ENCODE measurements at regions not wholly inside any gene's neighbourhood (a gene's known extent, or its start where the extent isn't known, plus 50 kb on each side); places are given as distances from the start of the nearest gene placed in this dataset.

DNA sequence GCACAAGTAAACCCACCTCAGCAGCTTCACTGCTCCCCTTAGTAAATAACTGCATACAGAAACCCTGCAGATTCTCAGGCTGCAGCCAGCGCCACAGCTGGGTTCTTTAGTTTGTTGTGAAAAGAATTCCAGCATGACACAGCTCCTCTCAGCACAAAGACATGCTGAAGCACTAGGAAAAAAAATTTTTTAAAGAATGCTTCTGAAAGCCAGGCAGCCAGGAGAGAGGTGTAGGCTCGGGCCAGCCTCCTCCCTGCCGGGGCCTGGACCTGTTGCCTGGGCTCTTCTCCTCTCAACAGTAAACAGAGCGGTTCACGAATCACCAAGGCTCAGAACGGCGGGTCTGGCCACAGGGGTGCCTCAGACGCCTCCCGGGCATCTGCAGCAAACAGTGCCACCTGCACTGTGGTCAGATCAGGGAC is 95.7 kb upstream of the POU3F3 start:
- TF ChIP-seq, protein P1, sequence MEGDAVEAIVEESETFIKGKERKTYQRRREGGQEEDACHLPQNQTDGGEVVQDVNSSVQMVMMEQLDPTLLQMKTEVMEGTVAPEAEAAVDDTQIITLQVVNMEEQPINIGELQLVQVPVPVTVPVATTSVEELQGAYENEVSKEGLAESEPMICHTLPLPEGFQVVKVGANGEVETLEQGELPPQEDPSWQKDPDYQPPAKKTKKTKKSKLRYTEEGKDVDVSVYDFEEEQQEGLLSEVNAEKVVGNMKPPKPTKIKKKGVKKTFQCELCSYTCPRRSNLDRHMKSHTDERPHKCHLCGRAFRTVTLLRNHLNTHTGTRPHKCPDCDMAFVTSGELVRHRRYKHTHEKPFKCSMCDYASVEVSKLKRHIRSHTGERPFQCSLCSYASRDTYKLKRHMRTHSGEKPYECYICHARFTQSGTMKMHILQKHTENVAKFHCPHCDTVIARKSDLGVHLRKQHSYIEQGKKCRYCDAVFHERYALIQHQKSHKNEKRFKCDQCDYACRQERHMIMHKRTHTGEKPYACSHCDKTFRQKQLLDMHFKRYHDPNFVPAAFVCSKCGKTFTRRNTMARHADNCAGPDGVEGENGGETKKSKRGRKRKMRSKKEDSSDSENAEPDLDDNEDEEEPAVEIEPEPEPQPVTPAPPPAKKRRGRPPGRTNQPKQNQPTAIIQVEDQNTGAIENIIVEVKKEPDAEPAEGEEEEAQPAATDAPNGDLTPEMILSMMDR (conservative IDR thresholded peaks at IDR 0.05; ENCODE audit: low read depth in 2 of 2), result no peak
- TF ChIP-seq EZH2 (IDR thresholded peaks at IDR 0.05; ENCODE audit: low read depth, unreplicated experiment), result no peak
- TF ChIP-seq POLR2AphosphoS5 (IDR thresholded peaks at IDR 0.05; ENCODE audit: low read depth), result no peak
- TF ChIP-seq JUNB (IDR thresholded peaks at IDR 0.05; ENCODE audit: unreplicated experiment), result no peak
- TF ChIP-seq, protein P2, sequence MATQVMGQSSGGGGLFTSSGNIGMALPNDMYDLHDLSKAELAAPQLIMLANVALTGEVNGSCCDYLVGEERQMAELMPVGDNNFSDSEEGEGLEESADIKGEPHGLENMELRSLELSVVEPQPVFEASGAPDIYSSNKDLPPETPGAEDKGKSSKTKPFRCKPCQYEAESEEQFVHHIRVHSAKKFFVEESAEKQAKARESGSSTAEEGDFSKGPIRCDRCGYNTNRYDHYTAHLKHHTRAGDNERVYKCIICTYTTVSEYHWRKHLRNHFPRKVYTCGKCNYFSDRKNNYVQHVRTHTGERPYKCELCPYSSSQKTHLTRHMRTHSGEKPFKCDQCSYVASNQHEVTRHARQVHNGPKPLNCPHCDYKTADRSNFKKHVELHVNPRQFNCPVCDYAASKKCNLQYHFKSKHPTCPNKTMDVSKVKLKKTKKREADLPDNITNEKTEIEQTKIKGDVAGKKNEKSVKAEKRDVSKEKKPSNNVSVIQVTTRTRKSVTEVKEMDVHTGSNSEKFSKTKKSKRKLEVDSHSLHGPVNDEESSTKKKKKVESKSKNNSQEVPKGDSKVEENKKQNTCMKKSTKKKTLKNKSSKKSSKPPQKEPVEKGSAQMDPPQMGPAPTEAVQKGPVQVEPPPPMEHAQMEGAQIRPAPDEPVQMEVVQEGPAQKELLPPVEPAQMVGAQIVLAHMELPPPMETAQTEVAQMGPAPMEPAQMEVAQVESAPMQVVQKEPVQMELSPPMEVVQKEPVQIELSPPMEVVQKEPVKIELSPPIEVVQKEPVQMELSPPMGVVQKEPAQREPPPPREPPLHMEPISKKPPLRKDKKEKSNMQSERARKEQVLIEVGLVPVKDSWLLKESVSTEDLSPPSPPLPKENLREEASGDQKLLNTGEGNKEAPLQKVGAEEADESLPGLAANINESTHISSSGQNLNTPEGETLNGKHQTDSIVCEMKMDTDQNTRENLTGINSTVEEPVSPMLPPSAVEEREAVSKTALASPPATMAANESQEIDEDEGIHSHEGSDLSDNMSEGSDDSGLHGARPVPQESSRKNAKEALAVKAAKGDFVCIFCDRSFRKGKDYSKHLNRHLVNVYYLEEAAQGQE (IDR thresholded peaks at IDR 0.05; ENCODE audit: unreplicated experiment), result no peak
- no peak for TF ChIP-seq EZH2phosphoT487 (IDR thresholded peaks at IDR 0.05; ENCODE audit: unreplicated experiment)
- no peak for TF ChIP-seq ZNF114 (CRISPR knock-in tag; IDR thresholded peaks at IDR 0.05)
- TF ChIP-seq, protein P3, sequence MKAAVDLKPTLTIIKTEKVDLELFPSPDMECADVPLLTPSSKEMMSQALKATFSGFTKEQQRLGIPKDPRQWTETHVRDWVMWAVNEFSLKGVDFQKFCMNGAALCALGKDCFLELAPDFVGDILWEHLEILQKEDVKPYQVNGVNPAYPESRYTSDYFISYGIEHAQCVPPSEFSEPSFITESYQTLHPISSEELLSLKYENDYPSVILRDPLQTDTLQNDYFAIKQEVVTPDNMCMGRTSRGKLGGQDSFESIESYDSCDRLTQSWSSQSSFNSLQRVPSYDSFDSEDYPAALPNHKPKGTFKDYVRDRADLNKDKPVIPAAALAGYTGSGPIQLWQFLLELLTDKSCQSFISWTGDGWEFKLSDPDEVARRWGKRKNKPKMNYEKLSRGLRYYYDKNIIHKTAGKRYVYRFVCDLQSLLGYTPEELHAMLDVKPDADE (IDR thresholded peaks at IDR 0.05), result no peak
- no peak for TF ChIP-seq CREB1 (CRISPR knock-in tag; IDR thresholded peaks at IDR 0.05; ENCODE audit: low read depth)
- TF ChIP-seq STAT1 (IDR thresholded peaks at IDR 0.05; ENCODE audit: unreplicated experiment), result no peak
- TF ChIP-seq, protein P4, sequence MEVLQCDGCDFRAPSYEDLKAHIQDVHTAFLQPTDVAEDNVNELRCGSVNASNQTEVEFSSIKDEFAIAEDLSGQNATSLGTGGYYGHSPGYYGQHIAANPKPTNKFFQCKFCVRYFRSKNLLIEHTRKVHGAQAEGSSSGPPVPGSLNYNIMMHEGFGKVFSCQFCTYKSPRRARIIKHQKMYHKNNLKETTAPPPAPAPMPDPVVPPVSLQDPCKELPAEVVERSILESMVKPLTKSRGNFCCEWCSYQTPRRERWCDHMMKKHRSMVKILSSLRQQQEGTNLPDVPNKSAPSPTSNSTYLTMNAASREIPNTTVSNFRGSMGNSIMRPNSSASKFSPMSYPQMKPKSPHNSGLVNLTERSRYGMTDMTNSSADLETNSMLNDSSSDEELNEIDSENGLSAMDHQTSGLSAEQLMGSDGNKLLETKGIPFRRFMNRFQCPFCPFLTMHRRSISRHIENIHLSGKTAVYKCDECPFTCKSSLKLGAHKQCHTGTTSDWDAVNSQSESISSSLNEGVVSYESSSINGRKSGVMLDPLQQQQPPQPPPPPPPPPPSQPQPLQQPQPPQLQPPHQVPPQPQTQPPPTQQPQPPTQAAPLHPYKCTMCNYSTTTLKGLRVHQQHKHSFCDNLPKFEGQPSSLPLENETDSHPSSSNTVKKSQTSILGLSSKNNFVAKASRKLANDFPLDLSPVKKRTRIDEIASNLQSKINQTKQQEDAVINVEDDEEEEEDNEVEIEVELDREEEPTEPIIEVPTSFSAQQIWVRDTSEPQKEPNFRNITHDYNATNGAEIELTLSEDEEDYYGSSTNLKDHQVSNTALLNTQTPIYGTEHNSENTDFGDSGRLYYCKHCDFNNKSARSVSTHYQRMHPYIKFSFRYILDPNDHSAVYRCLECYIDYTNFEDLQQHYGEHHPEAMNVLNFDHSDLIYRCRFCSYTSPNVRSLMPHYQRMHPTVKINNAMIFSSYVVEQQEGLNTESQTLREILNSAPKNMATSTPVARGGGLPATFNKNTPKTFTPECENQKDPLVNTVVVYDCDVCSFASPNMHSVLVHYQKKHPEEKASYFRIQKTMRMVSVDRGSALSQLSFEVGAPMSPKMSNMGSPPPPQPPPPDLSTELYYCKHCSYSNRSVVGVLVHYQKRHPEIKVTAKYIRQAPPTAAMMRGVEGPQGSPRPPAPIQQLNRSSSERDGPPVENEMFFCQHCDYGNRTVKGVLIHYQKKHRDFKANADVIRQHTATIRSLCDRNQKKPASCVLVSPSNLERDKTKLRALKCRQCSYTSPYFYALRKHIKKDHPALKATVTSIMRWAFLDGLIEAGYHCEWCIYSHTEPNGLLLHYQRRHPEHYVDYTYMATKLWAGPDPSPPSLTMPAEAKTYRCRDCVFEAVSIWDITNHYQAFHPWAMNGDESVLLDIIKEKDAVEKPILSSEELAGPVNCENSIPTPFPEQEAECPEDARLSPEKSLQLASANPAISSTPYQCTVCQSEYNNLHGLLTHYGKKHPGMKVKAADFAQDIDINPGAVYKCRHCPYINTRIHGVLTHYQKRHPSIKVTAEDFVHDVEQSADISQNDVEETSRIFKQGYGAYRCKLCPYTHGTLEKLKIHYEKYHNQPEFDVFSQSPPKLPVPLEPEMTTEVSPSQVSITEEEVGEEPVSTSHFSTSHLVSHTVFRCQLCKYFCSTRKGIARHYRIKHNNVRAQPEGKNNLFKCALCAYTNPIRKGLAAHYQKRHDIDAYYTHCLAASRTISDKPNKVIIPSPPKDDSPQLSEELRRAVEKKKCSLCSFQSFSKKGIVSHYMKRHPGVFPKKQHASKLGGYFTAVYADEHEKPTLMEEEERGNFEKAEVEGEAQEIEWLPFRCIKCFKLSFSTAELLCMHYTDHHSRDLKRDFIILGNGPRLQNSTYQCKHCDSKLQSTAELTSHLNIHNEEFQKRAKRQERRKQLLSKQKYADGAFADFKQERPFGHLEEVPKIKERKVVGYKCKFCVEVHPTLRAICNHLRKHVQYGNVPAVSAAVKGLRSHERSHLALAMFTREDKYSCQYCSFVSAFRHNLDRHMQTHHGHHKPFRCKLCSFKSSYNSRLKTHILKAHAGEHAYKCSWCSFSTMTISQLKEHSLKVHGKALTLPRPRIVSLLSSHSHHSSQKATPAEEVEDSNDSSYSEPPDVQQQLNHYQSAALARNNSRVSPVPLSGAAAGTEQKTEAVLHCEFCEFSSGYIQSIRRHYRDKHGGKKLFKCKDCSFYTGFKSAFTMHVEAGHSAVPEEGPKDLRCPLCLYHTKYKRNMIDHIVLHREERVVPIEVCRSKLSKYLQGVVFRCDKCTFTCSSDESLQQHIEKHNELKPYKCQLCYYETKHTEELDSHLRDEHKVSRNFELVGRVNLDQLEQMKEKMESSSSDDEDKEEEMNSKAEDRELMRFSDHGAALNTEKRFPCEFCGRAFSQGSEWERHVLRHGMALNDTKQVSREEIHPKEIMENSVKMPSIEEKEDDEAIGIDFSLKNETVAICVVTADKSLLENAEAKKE (CRISPR knock-in tag; IDR thresholded peaks at IDR 0.05), result no peak
